ENCODE measurements at regions not wholly inside any gene's neighbourhood (a gene's known extent, or its start where the extent isn't known, plus 50 kb on each side); places are given as distances from the start of the nearest gene placed in this dataset.

DNA sequence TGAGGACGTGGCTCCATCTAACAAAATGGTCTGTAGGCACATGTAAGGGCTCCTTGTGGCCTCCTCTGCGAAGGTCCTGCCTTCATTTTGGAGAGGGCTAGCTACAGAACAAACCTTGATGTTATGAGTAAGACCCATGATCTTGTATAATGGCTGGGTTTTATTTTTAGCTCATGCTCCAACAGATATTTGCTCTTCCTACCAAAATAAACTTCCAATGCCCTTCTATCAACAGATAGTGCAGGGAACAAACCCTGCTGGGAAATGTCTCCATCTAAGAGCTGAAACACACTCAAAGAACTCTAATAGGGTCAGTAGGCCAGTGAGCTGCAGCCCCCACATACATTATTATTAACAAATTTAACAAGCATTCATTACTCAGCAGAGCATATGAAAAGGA, 189.5 kb downstream of the LURAP1L start:
- H3K36me3 Mint-ChIP-seq = no peaks in the 10 kb centered on the region
- peaks cover 2 to 22% (median 7%) of the 10 kb centered on the region in 5 donors for H3K9me3 Mint-ChIP-seq
- CTCF ChIA-PET = no interaction called here

GRCh38 chr9:12965303-12965702, 190.5 kb downstream of the LURAP1L start:
- Histone ChIP-seq H3K4me3 (ENCODE audit: low read length) (no peak overlapping the region), H3K27me3 (ENCODE audit: insufficient read depth, low read length, poor library complexity, severe bottlenecking) (no peaks in the 10 kb centered on the region), H3K9me3 (ENCODE audit: low read length) (no peaks in the 10 kb centered on the region), H3K4me1 (ENCODE audit: insufficient read depth, low read length) (no peaks in the 10 kb centered on the region), H3K36me3 (ENCODE audit: insufficient read depth, low read length) (no peaks in the 10 kb centered on the region), H3K27ac (ENCODE audit: low read depth, low read length) (no peak overlapping the region)
- Mint-ChIP-seq H3K4me3 (no peak overlapping the region), H3K4me1 (no peaks in the 10 kb centered on the region), H3K9me3 (peaks cover 0 to 19% (median 7%) of the 10 kb centered on the region in 5 donors), H3K27me3 (no peaks in the 10 kb centered on the region), H3K27ac (no peak overlapping the region), H3K36me3 (no peaks in the 10 kb centered on the region)
- POLR2A ChIA-PET = no interaction called here
- CTCF ChIA-PET = no interaction called here
- no peak for DNase-seq

More for the DNA sequence above, 189.5 kb downstream of the LURAP1L start:
- no peak overlapping the region for H3K27ac ChIP-seq (ENCODE audit: low read depth, low read length)
- no peaks in the 10 kb centered on the region for H3K9me3 ChIP-seq (ENCODE audit: low read length)
- no peaks in the 10 kb centered on the region for H3K27me3 ChIP-seq (ENCODE audit: insufficient read depth, low read length, poor library complexity, severe bottlenecking)
- no peak overlapping the region for H3K27ac Mint-ChIP-seq
- no peak for DNase-seq
- POLR2A ChIA-PET = no interaction called here
- no peaks in the 10 kb centered on the region for H3K36me3 ChIP-seq (ENCODE audit: insufficient read depth, low read length)
- H3K4me3 ChIP-seq (ENCODE audit: low read length) = no peak overlapping the region
- H3K4me3 Mint-ChIP-seq = no peak overlapping the region
- no peaks in the 10 kb centered on the region for H3K4me1 Mint-ChIP-seq
- H3K27me3 Mint-ChIP-seq = no peaks in the 10 kb centered on the region
- H3K4me1 ChIP-seq (ENCODE audit: insufficient read depth, low read length) = no peaks in the 10 kb centered on the region

- no peak overlapping the region for H3K4me3 Mint-ChIP-seq
- no peaks in the 10 kb centered on the region for H3K4me1 ChIP-seq (ENCODE audit: insufficient read depth, low read length)
- DNase-seq = no peak
- no peaks in the 10 kb centered on the region for H3K4me1 Mint-ChIP-seq
- no peak overlapping the region for H3K4me3 ChIP-seq (ENCODE audit: low read length)
- no peaks in the 10 kb centered on the region for H3K27me3 ChIP-seq (ENCODE audit: insufficient read depth, low read length, poor library complexity, severe bottlenecking)
- H3K9me3 ChIP-seq (ENCODE audit: low read length) = no peaks in the 10 kb centered on the region
- H3K27me3 Mint-ChIP-seq = no peaks in the 10 kb centered on the region
- no peak overlapping the region for H3K27ac ChIP-seq (ENCODE audit: low read depth, low read length)
- CTCF ChIA-PET = no interaction called here
- no peak overlapping the region for H3K27ac Mint-ChIP-seq
- no peaks in the 10 kb centered on the region for H3K36me3 ChIP-seq (ENCODE audit: insufficient read depth, low read length)
- POLR2A ChIA-PET = no interaction called here
- H3K36me3 Mint-ChIP-seq = no peaks in the 10 kb centered on the region
- peaks cover 4 to 23% (median 11%) of the 10 kb centered on the region in 5 donors for H3K9me3 Mint-ChIP-seq
These were observed 193.3 kb downstream of the LURAP1L start for GRCh38 chr9:12968093-12968492.

- Histone ChIP-seq H3K9me3 (ENCODE audit: low read length) (no peaks in the 10 kb centered on the region), H3K27me3 (ENCODE audit: insufficient read depth, low read length, poor library complexity, severe bottlenecking) (no peaks in the 10 kb centered on the region), H3K36me3 (ENCODE audit: insufficient read depth, low read length) (no peaks in the 10 kb centered on the region), H3K4me1 (ENCODE audit: insufficient read depth, low read length) (no peaks in the 10 kb centered on the region), H3K27ac (ENCODE audit: low read depth, low read length) (no peak overlapping the region), H3K4me3 (ENCODE audit: low read length) (no peak overlapping the region)
- no peaks in the 10 kb centered on the region for H3K36me3 Mint-ChIP-seq
- no peaks in the 10 kb centered on the region for H3K27me3 Mint-ChIP-seq
- no peak overlapping the region for H3K4me3 Mint-ChIP-seq
- CTCF ChIA-PET = no interaction called here
- no peaks in the 10 kb centered on the region for H3K4me1 Mint-ChIP-seq
- H3K27ac Mint-ChIP-seq = no peak overlapping the region
- POLR2A ChIA-PET = no interaction called here
- H3K9me3 Mint-ChIP-seq = peaks cover 4 to 24% (median 4%) of the 10 kb centered on the region in 5 donors
- DNase-seq = no peak
These were observed 198.1 kb downstream of the LURAP1L start for GRCh38 chr9:12972608-12973589.

GRCh38 chr9:12973710-12974109, 198.9 kb downstream of the LURAP1L start:
- H3K4me1 ChIP-seq (ENCODE audit: insufficient read depth, low read length) = no peaks in the 10 kb centered on the region
- DNase-seq = no peak
- Mint-ChIP-seq H3K4me1 (no peaks in the 10 kb centered on the region), H3K27me3 (no peaks in the 10 kb centered on the region), H3K36me3 (no peaks in the 10 kb centered on the region), H3K27ac (no peak overlapping the region), H3K9me3 (peaks cover 6 to 28% (median 11%) of the 10 kb centered on the region in 5 donors), H3K4me3 (no peak overlapping the region)
- H3K36me3 ChIP-seq (ENCODE audit: insufficient read depth, low read length) = no peaks in the 10 kb centered on the region
- H3K27me3 ChIP-seq (ENCODE audit: insufficient read depth, low read length, poor library complexity, severe bottlenecking) = no peaks in the 10 kb centered on the region
- H3K27ac ChIP-seq (ENCODE audit: low read depth, low read length) = no peak overlapping the region
- CTCF ChIA-PET = no interaction called here
- POLR2A ChIA-PET = no interaction called here
- H3K4me3 ChIP-seq (ENCODE audit: low read length) = no peak overlapping the region
- H3K9me3 ChIP-seq (ENCODE audit: low read length) = no peaks in the 10 kb centered on the region

DNA sequence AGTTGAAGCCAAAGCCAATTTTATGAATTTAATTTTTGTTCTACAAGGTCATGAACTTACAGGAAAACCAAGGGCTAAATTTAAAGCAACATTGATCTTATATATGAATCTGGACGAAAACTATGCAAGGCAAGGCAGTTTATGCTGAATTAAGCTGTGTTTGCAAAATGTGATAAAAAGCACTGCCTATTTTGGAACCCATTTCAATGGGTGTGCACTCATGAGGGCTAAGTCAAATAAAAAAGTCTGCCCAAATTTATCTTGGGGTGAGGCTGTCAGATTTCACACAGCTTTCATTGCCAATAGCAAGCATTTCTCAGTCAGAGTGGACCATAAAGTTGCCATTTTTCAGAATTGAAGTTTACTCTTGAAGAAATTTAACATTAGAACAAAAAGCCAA, 199.9 kb downstream of the LURAP1L start:
- Mint-ChIP-seq H3K4me3 (no peak overlapping the region), H3K27ac (no peak overlapping the region), H3K4me1 (no peaks in the 10 kb centered on the region), H3K9me3 (peaks cover 6 to 28% (median 13%) of the 10 kb centered on the region in 5 donors), H3K27me3 (no peaks in the 10 kb centered on the region), H3K36me3 (no peaks in the 10 kb centered on the region)
- Histone ChIP-seq H3K4me3 (ENCODE audit: low read length) (no peak overlapping the region), H3K27me3 (ENCODE audit: insufficient read depth, low read length, poor library complexity, severe bottlenecking) (no peaks in the 10 kb centered on the region), H3K36me3 (ENCODE audit: insufficient read depth, low read length) (no peaks in the 10 kb centered on the region), H3K9me3 (ENCODE audit: low read length) (no peaks in the 10 kb centered on the region), H3K4me1 (ENCODE audit: insufficient read depth, low read length) (no peaks in the 10 kb centered on the region), H3K27ac (ENCODE audit: low read depth, low read length) (no peak overlapping the region)
- DNase-seq = no peak
- CTCF ChIA-PET = no interaction called here
- POLR2A ChIA-PET = no interaction called here

DNA sequence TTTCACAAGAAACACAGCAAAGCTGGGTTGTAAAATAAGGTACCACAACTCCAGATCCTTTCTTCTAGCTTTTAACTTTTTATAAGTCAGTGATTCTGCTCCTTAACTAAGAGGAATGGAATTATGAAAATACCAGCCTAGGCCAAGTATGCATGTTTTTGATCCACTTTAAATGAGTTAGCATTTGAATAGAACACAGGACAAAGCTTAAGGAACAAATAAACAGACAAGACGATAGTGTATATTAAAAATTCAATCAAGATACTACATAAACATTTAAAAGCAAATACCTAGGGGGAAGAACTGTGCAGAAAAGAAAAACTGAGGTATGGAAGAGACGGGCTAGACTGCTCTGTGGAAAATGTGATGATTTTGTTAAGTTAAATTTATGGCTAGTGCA, 200.7 kb downstream of the LURAP1L start:
- Histone ChIP-seq H3K4me1 (ENCODE audit: insufficient read depth, low read length) (no peaks in the 10 kb centered on the region), H3K27ac (ENCODE audit: low read depth, low read length) (no peak overlapping the region), H3K9me3 (ENCODE audit: low read length) (no peaks in the 10 kb centered on the region), H3K4me3 (ENCODE audit: low read length) (no peak overlapping the region), H3K36me3 (ENCODE audit: insufficient read depth, low read length) (no peaks in the 10 kb centered on the region), H3K27me3 (ENCODE audit: insufficient read depth, low read length, poor library complexity, severe bottlenecking) (no peaks in the 10 kb centered on the region)
- DNase-seq = no peak
- Mint-ChIP-seq H3K4me1 (no peaks in the 10 kb centered on the region), H3K36me3 (no peaks in the 10 kb centered on the region), H3K27me3 (no peaks in the 10 kb centered on the region), H3K4me3 (no peak overlapping the region), H3K27ac (no peak overlapping the region), H3K9me3 (peaks cover 11 to 28% (median 16%) of the 10 kb centered on the region in 5 donors)
- CTCF ChIA-PET = no interaction called here
- POLR2A ChIA-PET = no interaction called here

DNA sequence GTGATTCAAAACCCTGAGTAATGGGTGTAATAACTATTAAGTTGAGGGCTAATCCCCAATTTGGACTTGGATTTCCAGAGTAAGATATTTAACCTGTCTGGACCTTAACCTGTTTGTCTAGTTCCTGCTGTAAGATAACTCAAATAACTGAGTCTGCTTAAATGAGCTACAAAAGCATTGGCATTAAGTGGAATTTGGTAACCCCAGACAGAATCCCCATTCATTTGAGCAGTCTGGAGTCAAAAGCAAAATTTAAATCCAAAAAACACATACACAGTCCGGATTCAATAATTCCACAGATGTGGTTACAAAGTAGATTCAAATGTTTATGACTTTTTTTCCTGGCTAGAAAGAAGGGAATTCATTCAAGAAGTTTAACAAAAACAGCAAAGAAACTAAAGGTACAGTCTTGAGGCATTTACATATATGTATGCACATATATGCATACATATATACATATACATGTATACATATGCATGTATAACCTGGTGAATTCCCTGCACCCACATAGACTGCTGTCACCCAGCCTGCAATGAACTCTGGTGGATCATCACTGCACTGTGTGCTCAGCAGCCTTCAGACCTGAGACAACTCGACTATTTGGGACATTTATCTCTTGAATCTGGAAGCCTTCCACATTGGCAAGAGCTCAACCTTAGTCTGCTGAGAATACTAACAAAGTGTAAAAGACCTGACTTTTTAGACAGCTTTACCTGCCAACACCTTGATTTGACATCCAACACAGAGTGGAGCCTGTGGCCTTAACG, 205.4 kb downstream of the LURAP1L start:
- Mint-ChIP-seq H3K27ac (no peak overlapping the region), H3K4me3 (no peak overlapping the region), H3K9me3 (peaks cover 8 to 35% (median 20%) of the 10 kb centered on the region in 5 donors), H3K36me3 (no peaks in the 10 kb centered on the region), H3K4me1 (no peaks in the 10 kb centered on the region), H3K27me3 (no peaks in the 10 kb centered on the region)
- H3K27ac ChIP-seq (ENCODE audit: low read depth, low read length) = no peak overlapping the region
- POLR2A ChIA-PET = no interaction called here
- H3K27me3 ChIP-seq (ENCODE audit: insufficient read depth, low read length, poor library complexity, severe bottlenecking) = no peaks in the 10 kb centered on the region
- DNase-seq = no peak
- CTCF ChIA-PET = no interaction called here
- H3K9me3 ChIP-seq (ENCODE audit: low read length) = no peaks in the 10 kb centered on the region
- H3K4me3 ChIP-seq (ENCODE audit: low read length) = no peak overlapping the region
- H3K4me1 ChIP-seq (ENCODE audit: insufficient read depth, low read length) = no peaks in the 10 kb centered on the region
- H3K36me3 ChIP-seq (ENCODE audit: insufficient read depth, low read length) = no peaks in the 10 kb centered on the region
